ENCODE measurements at regions not wholly inside any gene's neighbourhood (a gene's known extent, or its start where the extent isn't known, plus 50 kb on each side); places are given as distances from the start of the nearest gene placed in this dataset.
"Not testable (repeated sequence)": the region's sequence is repeated elsewhere in the genome, so short reads cannot be mapped to it uniquely, and the experiment has no call there.

GRCh38 chr3:107468782-107469181 is 54.0 kb upstream of the BBX start:
- no peak for DNase-seq (ENCODE audit: low read depth in 2 of 2)

- DNase-seq (ENCODE audit: low read depth in 2 of 2), result not testable (repeated sequence)
Measured at GRCh38 chr3:107470496-107470895, 52.3 kb upstream of the BBX start.
